ENCODE measurements at regions not wholly inside any gene's neighbourhood (a gene's known extent, or its start where the extent isn't known, plus 50 kb on each side); places are given as distances from the start of the nearest gene placed in this dataset.

GRCh38 chr3:188076176-188076575 lies 77.8 kb upstream of the LPP start (continued):
- TF ChIP-seq RAD51 (IDR thresholded peaks at IDR 0.05) (no peak), KDM1A (IDR thresholded peaks at IDR 0.05; ENCODE audit: borderline replicate concordance) (no peak), MYC (IDR thresholded peaks at IDR 0.05; ENCODE audit: insufficient read depth, insufficient read length, insufficient replicate concordance, low read length, severe bottlenecking) (no peak), SIX5 (IDR thresholded peaks at IDR 0.05; ENCODE audit: low read depth, low read length, severe bottlenecking) (no peak)

DNA sequence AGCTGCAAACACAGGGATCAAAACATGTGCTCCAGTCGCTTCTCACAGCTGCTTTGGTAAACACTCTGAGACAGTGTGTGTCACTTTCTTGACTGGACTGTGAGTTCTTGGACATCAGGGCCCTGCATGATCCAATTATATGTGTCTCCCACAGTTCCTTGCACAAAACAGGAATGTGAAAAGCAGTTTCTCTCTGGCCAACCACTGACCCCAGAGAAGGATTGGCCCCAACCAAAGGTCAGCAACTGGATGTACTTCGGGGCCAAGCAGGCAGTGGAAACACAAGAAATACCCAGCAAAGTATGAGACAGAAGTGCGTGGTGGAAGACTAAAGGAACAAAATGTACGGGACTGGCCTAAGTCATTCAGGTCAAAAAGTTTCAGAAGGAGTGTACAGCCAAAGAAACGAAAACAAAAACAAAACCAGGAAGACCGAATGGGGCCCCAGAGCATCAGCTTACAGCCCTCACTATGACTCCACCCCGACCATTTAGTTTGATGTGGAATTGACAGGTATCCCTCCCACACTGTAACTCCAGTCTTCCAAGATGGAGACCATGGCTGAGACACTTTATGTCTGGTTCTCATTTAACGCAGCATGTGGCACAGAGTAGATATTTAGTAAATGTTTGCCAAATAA lies 76.7 kb upstream of the LPP start:
- FAIRE-seq: peak; percentile 38
- ChIA-PET SMC1A (ENCODE audit: uncharacterized antibody, unreplicated experiment) (no interaction called here), RAD21 (ENCODE audit: unreplicated experiment) (no interaction called here), POLR2A (no interaction called here), CTCF (interaction anchor here (0.7 to 0.9 kb wide), 2 partner anchors 35 to 336 kb away, joined by 3 read pairs; no protein-coding TSS in a partner anchor)
- intact Hi-C loops (cut with micrococcal nuclease; ENCODE audit: unreplicated experiment): no loop called here
- Histone ChIP-seq H3K27ac (ENCODE audit: control insufficient read depth, insufficient read depth) (no peak overlapping the region), H2AFZ (ENCODE audit: control insufficient read depth, low read depth, low read length) (no peak overlapping the region), H3K4me2 (ENCODE audit: control insufficient read depth, insufficient read depth) (no peak overlapping the region), H3K36me3 (ENCODE audit: control insufficient read depth in 2 of 2, insufficient read depth in 2 of 2, low read length in 1 of 2) (no peaks in the 10 kb centered on the region), H3K4me3 (no peak overlapping the region), H3K4me1 (ENCODE audit: control insufficient read depth, insufficient read depth, low read length) (no peaks in the 10 kb centered on the region), H4K20me1 (ENCODE audit: control insufficient read depth, insufficient read depth) (no peaks in the 10 kb centered on the region), H3K27me3 (replicated peaks in 1 of 2; ENCODE audit: control insufficient read depth in 2 of 2, insufficient read depth in 2 of 2, low read length in 1 of 2) (no peaks in the 10 kb centered on the region), H3K9me3 (replicated peaks; ENCODE audit: control insufficient read depth, insufficient read depth, low read length) (no peaks in the 10 kb centered on the region), H3K9ac (ENCODE audit: control insufficient read depth, insufficient read depth, low read length) (no peak overlapping the region), H3K79me2 (ENCODE audit: control insufficient read depth, insufficient read depth, low read length) (no peaks in the 10 kb centered on the region)
- in situ Hi-C loops (cut with MboI): no loop called here
- no peak for ATAC-seq
- WGBS (ENCODE audit: insufficient coverage, insufficient replicate concordance, low lambda C conversion rate, missing lambda C conversion rate): 29% methylated on average over 8 of the region's 8 CpGs
- no TSS peak for BruUV-seq (replicated peaks)
- no peak for DNase-seq (ENCODE audit: low read depth, low spot score)
- TF ChIP-seq, protein P1, sequence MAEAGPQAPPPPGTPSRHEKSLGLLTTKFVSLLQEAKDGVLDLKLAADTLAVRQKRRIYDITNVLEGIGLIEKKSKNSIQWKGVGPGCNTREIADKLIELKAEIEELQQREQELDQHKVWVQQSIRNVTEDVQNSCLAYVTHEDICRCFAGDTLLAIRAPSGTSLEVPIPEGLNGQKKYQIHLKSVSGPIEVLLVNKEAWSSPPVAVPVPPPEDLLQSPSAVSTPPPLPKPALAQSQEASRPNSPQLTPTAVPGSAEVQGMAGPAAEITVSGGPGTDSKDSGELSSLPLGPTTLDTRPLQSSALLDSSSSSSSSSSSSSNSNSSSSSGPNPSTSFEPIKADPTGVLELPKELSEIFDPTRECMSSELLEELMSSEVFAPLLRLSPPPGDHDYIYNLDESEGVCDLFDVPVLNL (IDR thresholded peaks at IDR 0.05; ENCODE audit: low read depth, low read length): no peak
- TF ChIP-seq ZNF384 (IDR thresholded peaks at IDR 0.05; ENCODE audit: borderline replicate concordance, low read depth, low read length) (no peak), CBX3 (IDR thresholded peaks at IDR 0.05; ENCODE audit: borderline replicate concordance, low read depth) (no peak), HDGF (IDR thresholded peaks at IDR 0.05) (no peak), SMC3 (IDR thresholded peaks at IDR 0.05; ENCODE audit: borderline replicate concordance, low read length) (no peak), BCLAF1 (IDR thresholded peaks at IDR 0.05) (no peak), IKZF1 (conservative IDR thresholded peaks at IDR 0.05) (no peak), RCOR1 (conservative IDR thresholded peaks at IDR 0.05; ENCODE audit: low read depth, low read length) (no peak), RELB (IDR thresholded peaks at IDR 0.05; ENCODE audit: low read depth) (no peak), NKRF (conservative IDR thresholded peaks at IDR 0.05) (no peak), ASH2L (IDR thresholded peaks at IDR 0.05; ENCODE audit: borderline replicate concordance, low read depth) (no peak), TBL1XR1 (IDR thresholded peaks at IDR 0.05; ENCODE audit: low read depth, low read length) (no peak)
